ENCODE measurements at regions not wholly inside any gene's neighbourhood (a gene's known extent, or its start where the extent isn't known, plus 50 kb on each side); places are given as distances from the start of the nearest gene placed in this dataset.

DNA sequence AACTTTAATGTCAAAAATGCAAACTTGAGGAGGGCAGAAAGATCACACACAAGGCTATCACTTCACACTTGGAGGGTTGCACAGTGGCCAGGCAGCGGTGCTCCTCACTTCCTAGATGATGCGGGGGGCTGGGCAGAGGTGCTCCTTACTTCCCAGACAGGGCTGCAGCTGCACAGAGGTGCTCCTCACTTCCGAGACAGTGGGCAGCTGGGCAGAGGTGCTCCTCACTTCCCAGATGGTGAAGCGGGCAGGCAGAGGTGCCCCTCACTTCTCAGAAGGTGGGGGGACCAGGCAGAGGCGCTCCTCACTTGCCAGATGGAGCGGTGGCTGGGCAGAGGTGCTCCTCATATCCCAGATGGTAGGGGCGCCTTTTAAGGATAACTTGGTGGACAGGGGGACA, 423.2 kb upstream of the RORB start:
- TF ChIP-seq, protein P1, sequence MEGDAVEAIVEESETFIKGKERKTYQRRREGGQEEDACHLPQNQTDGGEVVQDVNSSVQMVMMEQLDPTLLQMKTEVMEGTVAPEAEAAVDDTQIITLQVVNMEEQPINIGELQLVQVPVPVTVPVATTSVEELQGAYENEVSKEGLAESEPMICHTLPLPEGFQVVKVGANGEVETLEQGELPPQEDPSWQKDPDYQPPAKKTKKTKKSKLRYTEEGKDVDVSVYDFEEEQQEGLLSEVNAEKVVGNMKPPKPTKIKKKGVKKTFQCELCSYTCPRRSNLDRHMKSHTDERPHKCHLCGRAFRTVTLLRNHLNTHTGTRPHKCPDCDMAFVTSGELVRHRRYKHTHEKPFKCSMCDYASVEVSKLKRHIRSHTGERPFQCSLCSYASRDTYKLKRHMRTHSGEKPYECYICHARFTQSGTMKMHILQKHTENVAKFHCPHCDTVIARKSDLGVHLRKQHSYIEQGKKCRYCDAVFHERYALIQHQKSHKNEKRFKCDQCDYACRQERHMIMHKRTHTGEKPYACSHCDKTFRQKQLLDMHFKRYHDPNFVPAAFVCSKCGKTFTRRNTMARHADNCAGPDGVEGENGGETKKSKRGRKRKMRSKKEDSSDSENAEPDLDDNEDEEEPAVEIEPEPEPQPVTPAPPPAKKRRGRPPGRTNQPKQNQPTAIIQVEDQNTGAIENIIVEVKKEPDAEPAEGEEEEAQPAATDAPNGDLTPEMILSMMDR (IDR thresholded peaks at IDR 0.05; ENCODE audit: low read length), result no peak
- TF ChIP-seq EZH2 (IDR thresholded peaks at IDR 0.05; ENCODE audit: borderline replicate concordance, low read length), result no peak
